ENCODE measurements at regions not wholly inside any gene's neighbourhood (a gene's known extent, or its start where the extent isn't known, plus 50 kb on each side); places are given as distances from the start of the nearest gene placed in this dataset.

- TF ChIP-seq CTCF (IDR thresholded peaks at IDR 0.05) (no peak), POLR2A (IDR thresholded peaks at IDR 0.05) (no peak)
Measured at GRCh38 chr7:45325378-45325777, 167.8 kb downstream of the RAMP3 start.
